ENCODE measurements at regions not wholly inside any gene's neighbourhood (a gene's known extent, or its start where the extent isn't known, plus 50 kb on each side); places are given as distances from the start of the nearest gene placed in this dataset.

DNA sequence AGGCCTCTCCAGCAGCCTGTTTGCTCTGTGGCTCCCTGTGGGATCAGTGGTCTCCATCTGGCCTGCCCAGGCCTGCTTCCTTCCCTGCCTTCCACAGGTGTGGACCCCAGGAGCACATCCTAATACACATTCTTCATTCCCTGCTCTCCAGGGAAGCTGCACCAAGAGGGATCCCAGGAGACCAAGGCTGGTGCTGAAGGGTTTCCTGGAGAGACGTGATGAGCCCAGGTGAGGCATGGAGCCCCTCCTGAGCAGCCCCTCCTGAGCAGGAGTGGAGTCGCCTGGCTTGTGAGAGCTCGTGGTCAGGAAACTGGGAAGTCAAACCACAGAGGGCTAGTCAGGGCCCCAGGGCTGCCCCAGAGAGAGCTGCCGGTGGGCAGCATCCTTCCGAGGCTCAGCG lies 561.4 kb downstream of the MATN1 start:
- dilution Hi-C loops (cut with MboI; ENCODE audit: extremely low pct_ligation_motif_present, low sequenced_read_pairs): no loop called here
- peaks cover 7% of the 10 kb centered on the region for H3K27me3 ChIP-seq (ENCODE audit: control insufficient read depth, extremely low read depth, insufficient read depth, low read length)
- no peaks in the 10 kb centered on the region for H3K9me3 ChIP-seq (ENCODE audit: control insufficient read depth, low read depth, low read length)
- no peaks in the 10 kb centered on the region for H3K36me3 ChIP-seq (ENCODE audit: control insufficient read depth in 2 of 2, extremely low read depth in 1 of 2, insufficient read depth in 2 of 2, low read length in 2 of 2)
- no peak for DNase-seq (ENCODE audit: low read depth, low spot score)
- no peaks in the 10 kb centered on the region for H3K4me1 ChIP-seq (ENCODE audit: control insufficient read depth, extremely low read depth, insufficient read depth, low read length)
- H3K79me2 ChIP-seq (ENCODE audit: control insufficient read depth, insufficient read depth, low read length): no peaks in the 10 kb centered on the region
- TF ChIP-seq EZH2 (IDR thresholded peaks at IDR 0.05; ENCODE audit: low read length): no peak
- TF ChIP-seq, protein P1, sequence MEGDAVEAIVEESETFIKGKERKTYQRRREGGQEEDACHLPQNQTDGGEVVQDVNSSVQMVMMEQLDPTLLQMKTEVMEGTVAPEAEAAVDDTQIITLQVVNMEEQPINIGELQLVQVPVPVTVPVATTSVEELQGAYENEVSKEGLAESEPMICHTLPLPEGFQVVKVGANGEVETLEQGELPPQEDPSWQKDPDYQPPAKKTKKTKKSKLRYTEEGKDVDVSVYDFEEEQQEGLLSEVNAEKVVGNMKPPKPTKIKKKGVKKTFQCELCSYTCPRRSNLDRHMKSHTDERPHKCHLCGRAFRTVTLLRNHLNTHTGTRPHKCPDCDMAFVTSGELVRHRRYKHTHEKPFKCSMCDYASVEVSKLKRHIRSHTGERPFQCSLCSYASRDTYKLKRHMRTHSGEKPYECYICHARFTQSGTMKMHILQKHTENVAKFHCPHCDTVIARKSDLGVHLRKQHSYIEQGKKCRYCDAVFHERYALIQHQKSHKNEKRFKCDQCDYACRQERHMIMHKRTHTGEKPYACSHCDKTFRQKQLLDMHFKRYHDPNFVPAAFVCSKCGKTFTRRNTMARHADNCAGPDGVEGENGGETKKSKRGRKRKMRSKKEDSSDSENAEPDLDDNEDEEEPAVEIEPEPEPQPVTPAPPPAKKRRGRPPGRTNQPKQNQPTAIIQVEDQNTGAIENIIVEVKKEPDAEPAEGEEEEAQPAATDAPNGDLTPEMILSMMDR (optimal IDR thresholded peaks at IDR 0.05 in 1 of 3, IDR thresholded peaks at IDR 0.05 in 1 of 3, conservative IDR thresholded peaks at IDR 0.05 in 1 of 3; ENCODE audit: extremely low read depth in 1 of 3, insufficient read depth in 2 of 3, low read length in 3 of 3): no peak
- H3K27ac ChIP-seq (ENCODE audit: control insufficient read depth, insufficient read depth, low read length): no peak overlapping the region
- no peak overlapping the region for H3K9ac ChIP-seq (ENCODE audit: control insufficient read depth, extremely low read depth, insufficient read depth, low read length)
- H3K4me3 ChIP-seq (ENCODE audit: control insufficient read depth in 2 of 3, extremely low read depth in 1 of 3, insufficient read depth in 2 of 3, low read depth in 1 of 3, low read length in 3 of 3): no peak overlapping the region
- no peaks in the 10 kb centered on the region for H3K9me1 ChIP-seq (ENCODE audit: control insufficient read depth, extremely low read depth, insufficient read depth, low read length)
- FAIRE-seq: no peak
- H3K4me2 ChIP-seq (ENCODE audit: control insufficient read depth, extremely low read depth, insufficient read depth, low read depth, low read length): no peak overlapping the region
- H4K20me1 ChIP-seq (ENCODE audit: control insufficient read depth, extremely low read depth, insufficient read depth, low read length): no peaks in the 10 kb centered on the region
- H2AFZ ChIP-seq (ENCODE audit: control insufficient read depth, low read length): no peak overlapping the region

DNA sequence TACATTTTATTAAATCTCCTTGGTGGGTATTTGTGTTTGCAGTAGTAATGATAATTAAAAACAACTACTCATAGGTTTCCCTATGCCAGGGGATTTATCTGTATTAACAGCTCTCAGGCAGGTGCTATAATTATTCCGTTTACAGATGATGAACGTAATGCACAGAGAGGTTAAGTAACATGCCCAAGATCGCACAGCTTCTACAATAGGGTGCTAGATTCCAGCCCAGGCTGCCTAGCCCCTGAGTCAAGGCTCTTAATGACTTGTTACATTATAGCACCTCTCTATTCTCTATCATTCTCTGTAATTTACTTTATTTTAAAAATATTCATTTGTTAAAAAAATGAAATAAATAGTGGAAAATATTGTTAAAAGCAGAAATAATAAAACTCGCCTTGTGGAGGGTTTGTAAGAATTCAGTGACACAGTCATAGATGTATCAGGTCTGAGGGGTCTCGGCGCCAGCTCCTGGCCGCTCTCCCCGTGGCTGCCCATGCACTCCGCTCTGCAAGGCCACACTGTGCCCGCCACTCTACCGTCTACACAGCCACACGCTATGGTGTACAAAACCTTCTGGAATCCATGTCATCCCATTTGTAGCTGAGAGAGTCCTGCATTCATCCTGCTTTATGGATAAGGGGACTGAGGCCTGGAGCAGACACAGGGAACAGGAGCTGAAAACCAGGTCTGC lies 562.2 kb downstream of the MATN1 start:
- H3K4me3 ChIP-seq (ENCODE audit: control insufficient read depth in 2 of 3, extremely low read depth in 1 of 3, insufficient read depth in 2 of 3, low read depth in 1 of 3, low read length in 3 of 3): no peak overlapping the region
- H4K20me1 ChIP-seq (ENCODE audit: control insufficient read depth, extremely low read depth, insufficient read depth, low read length): no peaks in the 10 kb centered on the region
- H3K4me1 ChIP-seq (ENCODE audit: control insufficient read depth, extremely low read depth, insufficient read depth, low read length): no peaks in the 10 kb centered on the region
- no peak overlapping the region for H3K27ac ChIP-seq (ENCODE audit: control insufficient read depth, insufficient read depth, low read length)
- FAIRE-seq (no peak), DNase-seq (ENCODE audit: low read depth, low spot score) (no peak)
- no peaks in the 10 kb centered on the region for H3K9me1 ChIP-seq (ENCODE audit: control insufficient read depth, extremely low read depth, insufficient read depth, low read length)
- peaks cover 7% of the 10 kb centered on the region for H3K27me3 ChIP-seq (ENCODE audit: control insufficient read depth, extremely low read depth, insufficient read depth, low read length)
- H3K9ac ChIP-seq (ENCODE audit: control insufficient read depth, extremely low read depth, insufficient read depth, low read length): no peak overlapping the region
- no peak overlapping the region for H2AFZ ChIP-seq (ENCODE audit: control insufficient read depth, low read length)
- no peaks in the 10 kb centered on the region for H3K9me3 ChIP-seq (ENCODE audit: control insufficient read depth, low read depth, low read length)
- no peak for TF ChIP-seq EZH2 (IDR thresholded peaks at IDR 0.05; ENCODE audit: low read length)
- TF ChIP-seq, protein P1 (optimal IDR thresholded peaks at IDR 0.05 in 1 of 3, IDR thresholded peaks at IDR 0.05 in 1 of 3, conservative IDR thresholded peaks at IDR 0.05 in 1 of 3; ENCODE audit: extremely low read depth in 1 of 3, insufficient read depth in 2 of 3, low read length in 3 of 3): no peak
- dilution Hi-C loops (cut with MboI; ENCODE audit: extremely low pct_ligation_motif_present, low sequenced_read_pairs): no loop called here
- no peaks in the 10 kb centered on the region for H3K79me2 ChIP-seq (ENCODE audit: control insufficient read depth, insufficient read depth, low read length)
- no peaks in the 10 kb centered on the region for H3K36me3 ChIP-seq (ENCODE audit: control insufficient read depth in 2 of 2, extremely low read depth in 1 of 2, insufficient read depth in 2 of 2, low read length in 2 of 2)
- no peak overlapping the region for H3K4me2 ChIP-seq (ENCODE audit: control insufficient read depth, extremely low read depth, insufficient read depth, low read depth, low read length)

Data from keratinocyte (primary cell).